ENCODE measurements at regions not wholly inside any gene's neighbourhood (a gene's known extent, or its start where the extent isn't known, plus 50 kb on each side); places are given as distances from the start of the nearest gene placed in this dataset.

GRCh38 chr1:218513328-218513727, 168.2 kb downstream of the TGFB2 start:
- Histone ChIP-seq H2BK15ac (ENCODE audit: low read length) (no peak overlapping the region), H4K20me1 (replicated peaks in 1 of 2; ENCODE audit: control insufficient read depth in 1 of 2, insufficient read depth in 2 of 2, low read length in 2 of 2) (no peaks in the 10 kb centered on the region), H3K23me2 (ENCODE audit: low read depth, low read length) (no peaks in the 10 kb centered on the region), H3K56ac (replicated peaks; ENCODE audit: insufficient read length, low read depth, low read length) (no peak overlapping the region), H2AFZ (ENCODE audit: low read length) (no peak overlapping the region), H3K4me2 (ENCODE audit: insufficient read depth in 1 of 2, low read depth in 2 of 2, low read length in 2 of 2) (no peak overlapping the region), H2BK120ac (replicated peaks; ENCODE audit: low read depth, low read length) (no peak overlapping the region), H4K8ac (ENCODE audit: extremely low read depth, insufficient read depth, low read length) (no peak overlapping the region), H3K14ac (ENCODE audit: insufficient read length) (no peak overlapping the region), H3K79me1 (ENCODE audit: low read depth, low read length) (no peaks in the 10 kb centered on the region), H3K9ac (replicated peaks in 1 of 4; ENCODE audit: extremely low read depth in 1 of 4, low read depth in 3 of 4, low read length in 3 of 4) (no peak overlapping the region), H3K4me3 (ENCODE audit: extremely low read depth in 1 of 4, insufficient read depth in 2 of 4, low read depth in 3 of 4, low read length in 4 of 4) (no peak overlapping the region), H3K79me2 (ENCODE audit: control insufficient read depth in 1 of 2, insufficient read depth in 2 of 2, low read length in 2 of 2) (no peaks in the 10 kb centered on the region), H2AK5ac (ENCODE audit: low read depth, low read length) (no peak overlapping the region), H2BK5ac (ENCODE audit: low read depth, low read length) (no peak overlapping the region), H3K27ac (ENCODE audit: low read depth, low read length) (no peak overlapping the region), H4K91ac (replicated peaks; ENCODE audit: insufficient read length, low read length) (no peak overlapping the region), H3K23ac (ENCODE audit: insufficient read length) (no peak overlapping the region), H3K27me3 (replicated peaks in 1 of 4; ENCODE audit: control insufficient read depth in 3 of 4, extremely low read depth in 1 of 4, insufficient read depth in 3 of 4, low read length in 3 of 4) (peaks cover 0 to 2% (median 0%) of the 10 kb centered on the region in 4 experiments; a peak in 1 of 7 replicates), H3K36me3 (ENCODE audit: control insufficient read depth in 2 of 4, insufficient read depth in 4 of 4, low read length in 3 of 4) (0 out of 8 replicates have a peak, but pooled peaks cover 0 to 7% (median 0%) of the 10 kb centered on the region in 4 experiments), H2BK12ac (ENCODE audit: low read depth, low read length) (no peak overlapping the region), H3K18ac (ENCODE audit: extremely low read depth, low read length) (no peak overlapping the region), H4K5ac (ENCODE audit: insufficient read length, low read depth, low read length) (no peak overlapping the region), H3K4me1 (replicated peaks in 1 of 4; ENCODE audit: control insufficient read depth in 3 of 4, insufficient read depth in 4 of 4, low read length in 3 of 4) (no peaks in the 10 kb centered on the region), H3K4ac (replicated peaks; ENCODE audit: insufficient read length, low read depth, low read length) (no peak overlapping the region), H3K9me3 (ENCODE audit: insufficient read depth in 2 of 2, low read depth in 1 of 2, low read length in 1 of 2) (peaks cover 3 to 7% of the 10 kb centered on the region in 2 experiments), H2BK20ac (ENCODE audit: low read length) (no peak overlapping the region)
- ChIA-PET CTCF (ENCODE audit: partially characterized antibody) (interaction anchor here (0.9 to 1.9 kb wide), 4 partner anchors 9 to 17 kb away, joined by 3 to 7 read pairs (median 4); no protein-coding TSS in a partner anchor), POLR2A (ENCODE audit: partially characterized antibody) (no interaction called here)
- WGBS, 2 experiments (ENCODE audit: extremely low coverage in 1 of 2, insufficient coverage in 1 of 2, insufficient read length in 1 of 2, insufficient replicate concordance in 2 of 2, low coverage in 1 of 2, low lambda C conversion rate in 2 of 2, missing lambda C conversion rate in 1 of 2) = 100% methylated on average over 3 of the region's 3 CpGs; no CpG with 5 or more reads in 1 of the 2 experiments
- DNase-seq (ENCODE audit: low read depth in 1 of 2, low spot score in 2 of 2) = no peak
- no peak for FAIRE-seq
- no peak for TF ChIP-seq ASH2L (IDR thresholded peaks at IDR 0.05; ENCODE audit: low read length)
- no peak for TF ChIP-seq KDM5A (IDR thresholded peaks at IDR 0.05; ENCODE audit: low read length)
- no peak for TF ChIP-seq HDAC6 (IDR thresholded peaks at IDR 0.05; ENCODE audit: low read depth, low read length)
- TF ChIP-seq ATF2 (IDR thresholded peaks at IDR 0.05; ENCODE audit: low read length) = no peak
- no peak for TF ChIP-seq CHD2 (IDR thresholded peaks at IDR 0.05; ENCODE audit: low read length)
- no peak for TF ChIP-seq TAF7 (optimal IDR thresholded peaks at IDR 0.05; ENCODE audit: borderline replicate concordance, low read depth, low read length)
- no peak for TF ChIP-seq CEBPB (IDR thresholded peaks at IDR 0.05; ENCODE audit: low read depth, low read length)
- no peak for TF ChIP-seq NRF1 (IDR thresholded peaks at IDR 0.05; ENCODE audit: low read depth, low read length)
- TF ChIP-seq RAD21 (IDR thresholded peaks at IDR 0.05 in 1 of 2, conservative IDR thresholded peaks at IDR 0.05 in 1 of 2; ENCODE audit: low read depth in 2 of 2, low read length in 2 of 2) = no peak
- no peak for TF ChIP-seq BACH1 (IDR thresholded peaks at IDR 0.05; ENCODE audit: low read length)
- no peak for TF ChIP-seq BCL11A (IDR thresholded peaks at IDR 0.05; ENCODE audit: low read depth in 2 of 2, low read length in 2 of 2)
- no peak for TF ChIP-seq TAF1 (IDR thresholded peaks at IDR 0.05; ENCODE audit: low read depth, low read length)
- no peak for TF ChIP-seq FOSL1 (IDR thresholded peaks at IDR 0.05; ENCODE audit: insufficient read depth, low read depth, low read length)
- no peak for TF ChIP-seq CBX5 (IDR thresholded peaks at IDR 0.05; ENCODE audit: low read depth, low read length)
